HEK293 (cell line): ENCODE measurements at regions not wholly inside any gene's neighbourhood (a gene's known extent, or its start where the extent isn't known, plus 50 kb on each side); places are given as distances from the start of the nearest gene placed in this dataset.

Source experiments
- CTCF ChIA-PET: fragments of 350-600 bp; formaldehyde crosslinking; extraction: SDS; loops from one replicate; lab custom pipeline; 2021; ENCODE audit warnings: antibody characterized with exemption; lab: Yijun Ruan, JAX
- POLR2A ChIA-PET: fragments of 300-600 bp; formaldehyde crosslinking; extraction: SDS; loops from one replicate; lab custom pipeline; 2020; ENCODE audit warnings: antibody characterized with exemption, inconsistent platforms; lab: Yijun Ruan, JAX
- H3K27ac ChIP-seq: fragments of 200-500 bp; sonication (Bioruptor generic); 2 replicates; pipeline ENCODE4 v1.5.1; 2014; ENCODE audit warnings: low read depth, low read length, control low read depth, inconsistent platforms; ENCODE audit errors: extremely low read depth
- H3K36me3 ChIP-seq, 2 experiments: fragments of 200-500 bp in 1 of 2; sonication (Bioruptor generic) in 1 of 2; 1 replicate in 1 of 2; 2 replicates in 1 of 2; pipeline ENCODE4 v1.5.1; 2014 to 2017; ENCODE audit warnings: inconsistent platforms in 2 of 2, low read length in 2 of 2; ENCODE audit not compliant: control insufficient read depth in 2 of 2, insufficient read depth in 1 of 2
- H3K4me1 ChIP-seq: fragments of 200-500 bp; sonication (Bioruptor generic); 2 replicates; pipeline ENCODE4 v1.5.1; 2014; ENCODE audit warnings: mild to moderate bottlenecking, low read length, inconsistent platforms; ENCODE audit not compliant: control insufficient read depth, insufficient read depth
- H3K4me3 ChIP-seq: 2 replicates; pipeline ENCODE4 v1.5.1; 2011; ENCODE audit warnings: low read depth, mild to moderate bottlenecking, control low read depth, low read length, moderate library complexity
- H3K9me3 ChIP-seq: fragments of 200-500 bp; sonication (Bioruptor generic); 2 replicates; pipeline ENCODE4 v1.5.1; 2014; ENCODE audit warnings: low read depth, low read length, inconsistent platforms; ENCODE audit not compliant: control insufficient read depth, insufficient read depth
- HOXA7 ChIP-seq: sonication (generic); formaldehyde crosslinking; IDR thresholded peaks from 2 replicates; pipeline ENCODE4 v1.8.1; 2022; ENCODE audit warnings: missing genetic modification reagents, borderline replicate concordance
- MZF1 ChIP-seq: fragments of 450-650 bp; formaldehyde crosslinking; IDR thresholded peaks from 2 replicates; pipeline ENCODE4 v1.5.1; 2017; ENCODE audit warnings: missing biosample characterization, missing genetic modification characterization, borderline replicate concordance
- PRDM1 ChIP-seq: fragments of 450-650 bp; formaldehyde crosslinking; IDR thresholded peaks from 2 replicates; pipeline ENCODE4; 2016; ENCODE audit warnings: missing biosample characterization, missing genetic modification characterization
- SETDB1 ChIP-seq: IDR thresholded peaks from one replicate; pipeline ENCODE4 v1.6.1; 2017; ENCODE audit warnings: mild to moderate bottlenecking, low read length, moderate library complexity, mixed read lengths; ENCODE audit not compliant: insufficient read length
- ZNF138 ChIP-seq: fragments of 450-650 bp; formaldehyde crosslinking; IDR thresholded peaks from 2 replicates; pipeline ENCODE4 v1.5.1; 2016; ENCODE audit warnings: missing biosample characterization, missing genetic modification characterization, borderline replicate concordance
- ZNF157 ChIP-seq: fragments of 450-650 bp; formaldehyde crosslinking; IDR thresholded peaks from 2 replicates; pipeline ENCODE4 v1.5.1; 2016; ENCODE audit warnings: missing biosample characterization, missing genetic modification characterization
- ZNF223 ChIP-seq: fragments of 450-650 bp; formaldehyde crosslinking; IDR thresholded peaks from 2 replicates; pipeline ENCODE4 v1.5.1; 2016; ENCODE audit warnings: missing biosample characterization, missing genetic modification characterization
- ZNF292 ChIP-seq: fragments of 450-650 bp; formaldehyde crosslinking; IDR thresholded peaks from 2 replicates; pipeline ENCODE4 v1.5.1; 2016; ENCODE audit warnings: low read depth, missing biosample characterization, missing genetic modification characterization, borderline replicate concordance
- ZNF354C ChIP-seq: fragments of 450-650 bp; formaldehyde crosslinking; IDR thresholded peaks from 2 replicates; pipeline ENCODE4 v1.5.1; 2016; ENCODE audit warnings: missing biosample characterization, missing genetic modification characterization, low read depth, borderline replicate concordance
- ZNF391 ChIP-seq: fragments of 450-650 bp; formaldehyde crosslinking; IDR thresholded peaks from 2 replicates; pipeline ENCODE4 v1.5.1; 2016; ENCODE audit warnings: low read depth, missing biosample characterization, missing genetic modification characterization, borderline replicate concordance
- ZNF555 ChIP-seq: fragments of 450-650 bp; formaldehyde crosslinking; conservative IDR thresholded peaks from 2 replicates; pipeline ENCODE4 v1.5.1; 2017; ENCODE audit warnings: missing biosample characterization, mild to moderate bottlenecking, missing genetic modification characterization, inconsistent platforms
- ZNF560 ChIP-seq: fragments of 450-650 bp; formaldehyde crosslinking; IDR thresholded peaks from 2 replicates; pipeline ENCODE4 v1.5.1; 2017; ENCODE audit warnings: missing biosample characterization, missing genetic modification characterization, borderline replicate concordance
- ZNF747 ChIP-seq: fragments of 450-650 bp; formaldehyde crosslinking; IDR thresholded peaks from 2 replicates; pipeline ENCODE4 v1.5.1; 2016; ENCODE audit warnings: missing biosample characterization, missing genetic modification characterization
- ZNF76 ChIP-seq: fragments of 450-650 bp; formaldehyde crosslinking; IDR thresholded peaks from 2 replicates; pipeline ENCODE4; 2016; ENCODE audit warnings: low read depth, missing biosample characterization, missing genetic modification characterization, borderline replicate concordance
- ZNF792 ChIP-seq: fragments of 450-650 bp; formaldehyde crosslinking; IDR thresholded peaks from 2 replicates; pipeline ENCODE4 v1.5.1; 2016; ENCODE audit warnings: missing biosample characterization, missing genetic modification characterization
- ZNF837 ChIP-seq: fragments of 450-650 bp; formaldehyde crosslinking; IDR thresholded peaks from 2 replicates; pipeline ENCODE4 v1.5.1; 2016; ENCODE audit warnings: missing biosample characterization, missing genetic modification characterization
- ZXDB ChIP-seq: fragments of 450-650 bp; formaldehyde crosslinking; IDR thresholded peaks from 2 replicates; pipeline ENCODE4 v1.5.1; 2016; ENCODE audit warnings: missing biosample characterization, missing genetic modification characterization
- TF ChIP-seq, protein P1 (sequence below): fragments of 450-650 bp; formaldehyde crosslinking; IDR thresholded peaks from 2 replicates; pipeline ENCODE4 v1.5.1; 2016; ENCODE audit warnings: missing biosample characterization, missing genetic modification characterization
- TF ChIP-seq, protein P2 (sequence below): sonication (generic); formaldehyde crosslinking; IDR thresholded peaks from 2 replicates; pipeline ENCODE4 v1.8.1; 2022; ENCODE audit warnings: mild to moderate bottlenecking, moderate library complexity, missing genetic modification reagents
- TF ChIP-seq, protein P3 (sequence below): fragments of 450-650 bp; formaldehyde crosslinking; conservative IDR thresholded peaks from 2 replicates; pipeline ENCODE4 v1.5.1; 2016; ENCODE audit warnings: low read depth, missing biosample characterization, missing genetic modification characterization
- TF ChIP-seq, protein P4 (sequence below): fragments of 450-650 bp; formaldehyde crosslinking; IDR thresholded peaks from 2 replicates; pipeline ENCODE4 v1.5.1; 2016; ENCODE audit warnings: missing biosample characterization, missing genetic modification characterization, low read depth

- TF ChIP-seq SETDB1 (no peak), ZNF391 (tag by site-specific recombination) (no peak), ZNF555 (tag by site-specific recombination) (no peak), ZNF354C (tag by site-specific recombination) (no peak)
Measured at GRCh38 chr3:43787330-43787729, 96.6 kb downstream of the ABHD5 start (continued).

DNA sequence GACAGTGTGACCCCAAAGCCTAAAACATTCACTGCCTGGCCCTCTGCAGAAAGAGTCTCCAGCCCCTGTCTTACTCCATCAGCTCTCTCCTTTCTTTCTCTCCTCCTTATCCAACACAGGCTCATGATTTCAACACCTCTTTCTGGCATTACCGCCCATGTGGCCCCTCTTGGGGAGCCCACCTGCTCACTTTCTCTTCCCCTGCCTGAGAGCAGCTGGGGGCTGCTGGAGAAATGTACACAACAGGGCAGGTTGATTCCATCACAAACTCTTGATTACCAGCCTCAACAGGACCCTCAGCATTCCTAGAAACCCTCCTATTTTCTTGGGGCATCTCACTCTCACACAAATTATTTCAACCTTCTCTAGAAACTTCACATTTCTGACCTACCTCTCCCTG is 98.3 kb downstream of the ABHD5 start:
- H3K36me3 ChIP-seq: no peaks in the 10 kb centered on the region
- TF ChIP-seq ZNF138 (no peak), ZNF223 (tag by site-specific recombination) (no peak), PRDM1 (tag by site-specific recombination) (no peak), ZNF747 (tag by site-specific recombination) (no peak), ZNF76 (tag by site-specific recombination) (no peak), ZXDB (tag by site-specific recombination) (no peak), ZNF157 (tag by site-specific recombination) (no peak), ZNF292 (tag by site-specific recombination) (no peak), HOXA7 (no peak), ZNF560 (tag by site-specific recombination) (no peak), ZNF837 (no peak), MZF1 (tag by site-specific recombination) (no peak), ZNF391 (tag by site-specific recombination) (no peak), ZNF792 (tag by site-specific recombination) (no peak)
- TF ChIP-seq, protein P1, sequence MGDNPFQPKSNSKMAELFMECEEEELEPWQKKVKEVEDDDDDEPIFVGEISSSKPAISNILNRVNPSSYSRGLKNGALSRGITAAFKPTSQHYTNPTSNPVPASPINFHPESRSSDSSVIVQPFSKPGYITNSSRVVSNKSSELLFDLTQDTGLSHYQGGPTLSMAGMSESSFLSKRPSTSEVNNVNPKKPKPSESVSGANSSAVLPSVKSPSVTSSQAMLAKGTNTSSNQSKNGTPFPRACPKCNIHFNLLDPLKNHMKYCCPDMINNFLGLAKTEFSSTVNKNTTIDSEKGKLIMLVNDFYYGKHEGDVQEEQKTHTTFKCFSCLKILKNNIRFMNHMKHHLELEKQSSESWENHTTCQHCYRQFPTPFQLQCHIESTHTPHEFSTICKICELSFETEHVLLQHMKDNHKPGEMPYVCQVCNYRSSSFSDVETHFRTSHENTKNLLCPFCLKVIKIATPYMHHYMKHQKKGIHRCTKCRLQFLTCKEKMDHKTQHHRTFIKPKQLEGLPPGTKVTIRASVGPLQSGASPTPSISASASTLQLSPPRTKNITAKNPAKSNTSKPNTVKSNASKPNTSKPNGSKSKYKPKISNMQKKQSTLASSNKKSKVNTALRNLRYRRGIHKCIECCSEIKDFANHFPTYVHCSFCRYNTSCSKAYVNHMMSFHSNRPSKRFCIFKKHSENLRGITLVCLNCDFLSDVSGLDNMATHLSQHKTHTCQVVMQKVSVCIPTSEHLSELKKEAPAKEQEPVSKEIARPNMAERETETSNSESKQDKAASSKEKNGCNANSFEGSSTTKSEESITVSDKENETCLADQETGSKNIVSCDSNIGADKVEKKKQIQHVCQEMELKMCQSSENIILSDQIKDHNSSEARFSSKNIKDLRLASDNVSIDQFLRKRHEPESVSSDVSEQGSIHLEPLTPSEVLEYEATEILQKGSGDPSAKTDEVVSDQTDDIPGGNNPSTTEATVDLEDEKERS (tag by site-specific recombination): no peak
- TF ChIP-seq, protein P2, sequence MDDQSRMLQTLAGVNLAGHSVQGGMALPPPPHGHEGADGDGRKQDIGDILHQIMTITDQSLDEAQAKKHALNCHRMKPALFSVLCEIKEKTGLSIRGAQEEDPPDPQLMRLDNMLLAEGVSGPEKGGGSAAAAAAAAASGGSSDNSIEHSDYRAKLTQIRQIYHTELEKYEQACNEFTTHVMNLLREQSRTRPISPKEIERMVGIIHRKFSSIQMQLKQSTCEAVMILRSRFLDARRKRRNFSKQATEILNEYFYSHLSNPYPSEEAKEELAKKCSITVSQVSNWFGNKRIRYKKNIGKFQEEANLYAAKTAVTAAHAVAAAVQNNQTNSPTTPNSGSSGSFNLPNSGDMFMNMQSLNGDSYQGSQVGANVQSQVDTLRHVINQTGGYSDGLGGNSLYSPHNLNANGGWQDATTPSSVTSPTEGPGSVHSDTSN: no peak
- TF ChIP-seq, protein P3, sequence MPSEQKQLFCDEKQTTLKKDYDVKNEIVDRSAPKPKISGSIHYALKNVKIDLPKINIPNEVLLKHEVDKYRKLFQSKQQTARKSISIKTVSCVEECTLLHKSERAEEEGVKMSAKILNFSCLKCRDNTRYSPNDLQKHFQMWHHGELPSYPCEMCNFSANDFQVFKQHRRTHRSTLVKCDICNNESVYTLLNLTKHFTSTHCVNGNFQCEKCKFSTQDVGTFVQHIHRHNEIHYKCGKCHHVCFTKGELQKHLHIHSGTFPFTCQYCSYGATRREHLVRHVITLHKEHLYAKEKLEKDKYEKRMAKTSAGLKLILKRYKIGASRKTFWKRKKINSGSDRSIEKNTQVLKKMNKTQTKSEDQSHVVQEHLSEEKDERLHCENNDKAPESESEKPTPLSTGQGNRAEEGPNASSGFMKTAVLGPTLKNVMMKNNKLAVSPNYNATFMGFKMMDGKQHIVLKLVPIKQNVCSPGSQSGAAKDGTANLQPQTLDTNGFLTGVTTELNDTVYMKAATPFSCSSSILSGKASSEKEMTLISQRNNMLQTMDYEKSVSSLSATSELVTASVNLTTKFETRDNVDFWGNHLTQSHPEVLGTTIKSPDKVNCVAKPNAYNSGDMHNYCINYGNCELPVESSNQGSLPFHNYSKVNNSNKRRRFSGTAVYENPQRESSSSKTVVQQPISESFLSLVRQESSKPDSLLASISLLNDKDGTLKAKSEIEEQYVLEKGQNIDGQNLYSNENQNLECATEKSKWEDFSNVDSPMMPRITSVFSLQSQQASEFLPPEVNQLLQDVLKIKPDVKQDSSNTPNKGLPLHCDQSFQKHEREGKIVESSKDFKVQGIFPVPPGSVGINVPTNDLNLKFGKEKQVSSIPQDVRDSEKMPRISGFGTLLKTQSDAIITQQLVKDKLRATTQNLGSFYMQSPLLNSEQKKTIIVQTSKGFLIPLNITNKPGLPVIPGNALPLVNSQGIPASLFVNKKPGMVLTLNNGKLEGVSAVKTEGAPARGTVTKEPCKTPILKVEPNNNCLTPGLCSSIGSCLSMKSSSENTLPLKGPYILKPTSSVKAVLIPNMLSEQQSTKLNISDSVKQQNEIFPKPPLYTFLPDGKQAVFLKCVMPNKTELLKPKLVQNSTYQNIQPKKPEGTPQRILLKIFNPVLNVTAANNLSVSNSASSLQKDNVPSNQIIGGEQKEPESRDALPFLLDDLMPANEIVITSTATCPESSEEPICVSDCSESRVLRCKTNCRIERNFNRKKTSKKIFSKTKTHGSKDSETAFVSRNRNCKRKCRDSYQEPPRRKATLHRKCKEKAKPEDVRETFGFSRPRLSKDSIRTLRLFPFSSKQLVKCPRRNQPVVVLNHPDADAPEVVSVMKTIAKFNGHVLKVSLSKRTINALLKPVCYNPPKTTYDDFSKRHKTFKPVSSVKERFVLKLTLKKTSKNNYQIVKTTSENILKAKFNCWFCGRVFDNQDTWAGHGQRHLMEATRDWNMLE (tag by site-specific recombination): no peak
- TF ChIP-seq, protein P4, sequence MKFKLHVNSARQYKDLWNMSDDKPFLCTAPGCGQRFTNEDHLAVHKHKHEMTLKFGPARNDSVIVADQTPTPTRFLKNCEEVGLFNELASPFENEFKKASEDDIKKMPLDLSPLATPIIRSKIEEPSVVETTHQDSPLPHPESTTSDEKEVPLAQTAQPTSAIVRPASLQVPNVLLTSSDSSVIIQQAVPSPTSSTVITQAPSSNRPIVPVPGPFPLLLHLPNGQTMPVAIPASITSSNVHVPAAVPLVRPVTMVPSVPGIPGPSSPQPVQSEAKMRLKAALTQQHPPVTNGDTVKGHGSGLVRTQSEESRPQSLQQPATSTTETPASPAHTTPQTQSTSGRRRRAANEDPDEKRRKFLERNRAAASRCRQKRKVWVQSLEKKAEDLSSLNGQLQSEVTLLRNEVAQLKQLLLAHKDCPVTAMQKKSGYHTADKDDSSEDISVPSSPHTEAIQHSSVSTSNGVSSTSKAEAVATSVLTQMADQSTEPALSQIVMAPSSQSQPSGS (tag by site-specific recombination): no peak
- ChIA-PET POLR2A (no interaction called here), CTCF (no interaction called here)
- H3K9me3 ChIP-seq: no peaks in the 10 kb centered on the region
- no peak overlapping the region for H3K27ac ChIP-seq
- H3K4me3 ChIP-seq: no peak overlapping the region
- H3K4me1 ChIP-seq: no peaks in the 10 kb centered on the region
